GM18868 (cell line): ENCODE measurements at regions not wholly inside any gene's neighbourhood (a gene's known extent, or its start where the extent isn't known, plus 50 kb on each side); places are given as distances from the start of the nearest gene placed in this dataset.

Experiments
- ATAC-seq: cut with Tn5 transposase; IDR thresholded peaks from one replicate; pipeline ENCODE4 v1.9.1; 2021; ENCODE audit warnings: mild to moderate bottlenecking, moderate library complexity; ENCODE audit not compliant: unreplicated experiment

GRCh38 chr2:66875941-66876462 is 441.1 kb downstream of the MEIS1 start:
- no peak for ATAC-seq

- no peak for ATAC-seq
Observed at GRCh38 chr2:66885775-66886383, 451.0 kb downstream of the MEIS1 start.

- ATAC-seq = no peak
Observed at GRCh38 chr2:66888246-66888645, 453.3 kb downstream of the MEIS1 start.

- no peak for ATAC-seq
Observed at GRCh38 chr2:66888791-66889631, 454.1 kb downstream of the MEIS1 start.

GRCh38 chr2:66889632-66889882 is 454.6 kb downstream of the MEIS1 start:
- ATAC-seq = no peak

- ATAC-seq = no peak
Observed at GRCh38 chr2:66890166-66890742, 455.3 kb downstream of the MEIS1 start.

- ATAC-seq = no peak
Observed at GRCh38 chr2:66895206-66895605, 460.3 kb downstream of the MEIS1 start.

GRCh38 chr2:66896131-66896530 is 461.2 kb downstream of the MEIS1 start:
- no peak for ATAC-seq

GRCh38 chr2:66897181-66897580 is 462.3 kb downstream of the MEIS1 start:
- ATAC-seq = no peak

GRCh38 chr2:66897691-66898150 is 462.8 kb downstream of the MEIS1 start:
- no peak for ATAC-seq

- ATAC-seq = no peak
Observed at GRCh38 chr2:66899109-66899508, 464.2 kb downstream of the MEIS1 start.

- ATAC-seq = no peak
Observed at GRCh38 chr2:66899648-66900047, 464.7 kb downstream of the MEIS1 start.

GRCh38 chr2:66901344-66901743 is 466.4 kb downstream of the MEIS1 start:
- ATAC-seq = no peak

- ATAC-seq = no peak
Observed at GRCh38 chr2:66903183-66903582, 468.3 kb downstream of the MEIS1 start.

GRCh38 chr2:66903745-66904465 is 469.0 kb downstream of the MEIS1 start:
- no peak for ATAC-seq

- no peak for ATAC-seq
Observed at GRCh38 chr2:66915237-66915636, 480.3 kb downstream of the MEIS1 start.

GRCh38 chr2:66919286-66919685 is 477.8 kb upstream of the ETAA1 start:
- no peak for ATAC-seq

- no peak for ATAC-seq
Observed at GRCh38 chr2:66920415-66920814, 476.7 kb upstream of the ETAA1 start.

- ATAC-seq = no peak
Observed at GRCh38 chr2:66925128-66925527, 472.0 kb upstream of the ETAA1 start.

- no peak for ATAC-seq
Observed at GRCh38 chr2:66926594-66927112, 470.5 kb upstream of the ETAA1 start.
